C1 segment of cervical spinal cord (tissue), 14 donors: ENCODE measurements at regions not wholly inside any gene's neighbourhood (a gene's known extent, or its start where the extent isn't known, plus 50 kb on each side); places are given as distances from the start of the nearest gene placed in this dataset.
"Not testable (repeated sequence)": the region's sequence is repeated elsewhere in the genome, so short reads cannot be mapped to it uniquely, and the experiment has no call there.

Source experiments
- DNase-seq, 14 donors: peaks; one replicate each; lab custom pipeline; 2025; lab: John Stamatoyannopoulos, UW

GRCh38 chr2:34838408-34838807, 1239.3 kb upstream of the FAM98A start:
- no peak for DNase-seq

- no peak for DNase-seq
Measured at GRCh38 chr2:34836361-34836760, 1237.3 kb upstream of the FAM98A start.

GRCh38 chr2:34831096-34831495, 1232.0 kb upstream of the FAM98A start:
- DNase-seq, result peak in 10 of 14 donors; percentile 24 to 54 (median 36)

GRCh38 chr2:34828481-34828880, 1229.4 kb upstream of the FAM98A start:
- no peak for DNase-seq

GRCh38 chr2:34827398-34827797, 1228.3 kb upstream of the FAM98A start:
- DNase-seq, result no peak

- peak in 1 of 14 donors; percentile 79 for DNase-seq
Measured at GRCh38 chr2:34825686-34826085, 1226.6 kb upstream of the FAM98A start.

GRCh38 chr2:34822616-34823015, 1223.5 kb upstream of the FAM98A start:
- DNase-seq, result no peak

GRCh38 chr2:34815052-34815741, 1216.1 kb upstream of the FAM98A start:
- DNase-seq, result no peak

- DNase-seq, result no peak
Measured at GRCh38 chr2:34810456-34810855, 1211.4 kb upstream of the FAM98A start.

- DNase-seq, result no peak
Measured at GRCh38 chr2:34808426-34808825, 1209.3 kb upstream of the FAM98A start.

GRCh38 chr2:34806891-34807290, 1207.8 kb upstream of the FAM98A start:
- DNase-seq, result no peak

GRCh38 chr2:34806396-34806795, 1207.3 kb upstream of the FAM98A start:
- DNase-seq, result no peak

GRCh38 chr2:34799556-34799955, 1200.5 kb upstream of the FAM98A start:
- no peak for DNase-seq

GRCh38 chr2:34795586-34795985, 1196.5 kb upstream of the FAM98A start:
- DNase-seq, result not testable (repeated sequence)

GRCh38 chr2:34789169-34789568, 1190.1 kb upstream of the FAM98A start:
- DNase-seq, result no peak

- DNase-seq, result no peak
Measured at GRCh38 chr2:34787341-34787740, 1188.2 kb upstream of the FAM98A start.

GRCh38 chr2:34785206-34785785, 1186.2 kb upstream of the FAM98A start:
- DNase-seq, result no peak

GRCh38 chr2:34784701-34785100, 1185.6 kb upstream of the FAM98A start:
- no peak for DNase-seq

GRCh38 chr2:34750742-34751141, 1151.6 kb upstream of the FAM98A start:
- not testable (repeated sequence) for DNase-seq

- DNase-seq, result no peak
Measured at GRCh38 chr2:34747643-34748042, 1148.5 kb upstream of the FAM98A start.

GRCh38 chr2:34738691-34739090, 1139.6 kb upstream of the FAM98A start:
- DNase-seq, result no peak

- no peak for DNase-seq
Measured at GRCh38 chr2:34737146-34737545, 1138.0 kb upstream of the FAM98A start.

GRCh38 chr2:34736482-34736881, 1137.4 kb upstream of the FAM98A start:
- DNase-seq, result no peak

GRCh38 chr2:34734662-34735061, 1135.6 kb upstream of the FAM98A start:
- no peak for DNase-seq
